NK-92 (cell line): ENCODE measurements at regions not wholly inside any gene's neighbourhood (a gene's known extent, or its start where the extent isn't known, plus 50 kb on each side); places are given as distances from the start of the nearest gene placed in this dataset.
"Not testable (repeated sequence)": the region's sequence is repeated elsewhere in the genome, so short reads cannot be mapped to it uniquely, and the experiment has no call there.

Experiments
- DNase-seq: peaks from one replicate; lab custom pipeline; 2025; ENCODE audit not compliant: unreplicated experiment; lab: John Stamatoyannopoulos, UW

- DNase-seq: no peak
These were observed 92.0 kb upstream of the KIF26B start for GRCh38 chr1:245062741-245063305.

- DNase-seq: not testable (repeated sequence)
These were observed 93.0 kb upstream of the KIF26B start for GRCh38 chr1:245061808-245062207.

GRCh38 chr1:245060684-245061374 is 94.0 kb upstream of the KIF26B start:
- no peak for DNase-seq

GRCh38 chr1:245059806-245060424 is 94.9 kb upstream of the KIF26B start:
- no peak for DNase-seq

GRCh38 chr1:245058882-245059281 is 95.9 kb upstream of the KIF26B start:
- DNase-seq: no peak

- DNase-seq: no peak
These were observed 96.3 kb upstream of the KIF26B start for GRCh38 chr1:245058436-245058835.

- DNase-seq: no peak
These were observed 97.9 kb upstream of the KIF26B start for GRCh38 chr1:245056913-245057312.

- DNase-seq: not testable (repeated sequence)
These were observed 98.5 kb upstream of the KIF26B start for GRCh38 chr1:245056296-245056695.

- no peak for DNase-seq
These were observed 99.0 kb upstream of the KIF26B start for GRCh38 chr1:245055752-245056151.

GRCh38 chr1:245054507-245055270 is 100.1 kb upstream of the KIF26B start:
- DNase-seq: no peak

GRCh38 chr1:245054105-245054504 is 100.7 kb upstream of the KIF26B start:
- DNase-seq: no peak

- DNase-seq: no peak
These were observed 102.5 kb upstream of the KIF26B start for GRCh38 chr1:245052258-245052657.

GRCh38 chr1:245051349-245052221 is 103.2 kb upstream of the KIF26B start:
- DNase-seq: no peak

- DNase-seq: no peak
These were observed 108.0 kb upstream of the KIF26B start for GRCh38 chr1:245046769-245047168.

- DNase-seq: no peak
These were observed 108.5 kb upstream of the KIF26B start for GRCh38 chr1:245046315-245046714.

- DNase-seq: no peak
These were observed 109.5 kb upstream of the KIF26B start for GRCh38 chr1:245045087-245045881.

GRCh38 chr1:245043611-245043940 is 111.2 kb upstream of the KIF26B start:
- DNase-seq: no peak

- no peak for DNase-seq
These were observed 113.6 kb upstream of the KIF26B start for GRCh38 chr1:245041058-245041698.

GRCh38 chr1:245039196-245039595 is 115.6 kb upstream of the KIF26B start:
- DNase-seq: no peak

- no peak for DNase-seq
These were observed 118.7 kb upstream of the KIF26B start for GRCh38 chr1:245036102-245036501.
